ENCODE measurements at regions not wholly inside any gene's neighbourhood (a gene's known extent, or its start where the extent isn't known, plus 50 kb on each side); places are given as distances from the start of the nearest gene placed in this dataset.

DNA sequence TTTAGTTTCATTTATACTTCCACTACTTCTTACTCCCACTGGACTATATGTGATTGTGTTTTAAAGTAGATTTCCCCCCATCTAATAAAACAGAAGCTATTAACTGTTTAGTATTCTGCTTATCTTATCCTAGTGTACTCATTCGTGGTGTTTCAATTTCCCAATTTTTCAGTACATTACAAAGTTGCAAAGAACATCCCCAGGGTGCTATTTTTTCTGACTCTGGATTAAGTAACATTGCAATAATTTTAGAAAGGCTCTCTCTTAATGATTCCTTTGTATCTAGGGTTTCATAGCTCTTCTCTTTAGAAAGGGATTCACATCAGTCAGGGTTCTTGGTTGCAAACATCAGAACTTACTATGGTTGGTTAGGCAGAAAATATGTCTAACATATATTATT is 317.9 kb upstream of the DIPK2B start:
- ChIA-PET CTCF (no interaction called here), POLR2A (no interaction called here)
- no TSS peak for BruUV-seq (replicated peaks)

DNA sequence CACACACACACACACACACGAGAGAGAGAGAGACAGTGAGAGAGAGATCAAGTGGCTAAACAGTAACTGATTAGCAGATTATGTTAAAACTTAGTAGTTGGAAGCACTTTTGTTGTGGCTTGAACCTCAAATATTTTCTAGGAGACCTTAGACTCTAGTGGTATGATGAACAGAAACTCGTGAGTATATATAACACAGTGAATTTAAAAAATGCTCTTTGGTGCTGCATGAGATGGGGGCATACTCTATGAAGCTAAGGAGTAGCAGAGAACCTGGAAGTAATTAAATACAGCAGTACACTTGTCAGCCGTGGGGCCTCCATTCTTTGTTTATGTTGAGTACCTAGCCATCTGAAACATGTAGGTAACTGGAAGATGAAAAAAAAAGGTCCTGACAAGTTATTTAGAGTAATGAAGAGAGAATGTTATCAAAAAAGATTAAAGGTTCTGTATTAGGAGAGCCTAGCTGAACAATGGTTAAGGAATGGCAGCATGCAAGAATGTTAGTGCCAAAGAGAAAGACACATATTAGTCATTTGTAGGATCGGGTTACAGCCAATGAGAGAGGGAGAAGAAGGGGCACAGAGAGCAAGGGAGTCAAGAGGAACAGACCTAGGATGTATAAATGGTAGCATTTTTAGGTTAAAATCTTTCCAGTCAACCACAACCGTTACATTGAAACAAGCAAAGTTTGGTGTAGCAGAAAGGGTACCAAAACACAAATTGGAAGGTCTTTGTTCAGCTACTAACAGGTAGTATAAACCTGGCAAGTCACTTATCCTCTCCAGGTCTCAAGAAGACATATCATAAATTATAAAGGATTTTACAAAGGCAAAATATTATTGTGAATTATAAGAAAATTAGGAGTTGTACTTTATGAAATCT is 316.7 kb upstream of the DIPK2B start:
- ChIA-PET POLR2A (no interaction called here), CTCF (no interaction called here)
- no peak overlapping the region for H3K4me3 ChIP-seq (ENCODE audit: low read depth in 2 of 2, low read length in 2 of 2)
- no peak for DNase-seq (ENCODE audit: low read depth, low spot score)
- no peak overlapping the region for H3K27ac ChIP-seq (ENCODE audit: low read length)
- ATAC-seq, result no peak
- H3K4me1 ChIP-seq (ENCODE audit: control insufficient read depth, insufficient read depth, low read length), result peaks cover 7% of the 10 kb centered on the region
- H3K27me3 ChIP-seq (ENCODE audit: control insufficient read depth, insufficient read depth, low read length), result no peaks in the 10 kb centered on the region
- BruUV-seq (replicated peaks), result no TSS peak
- no peaks in the 10 kb centered on the region for H3K9me3 ChIP-seq (ENCODE audit: control insufficient read depth, insufficient read depth, low read depth, low read length)
- in situ Hi-C loops (cut with HindIII; ENCODE audit: low pct_unique_long_range_greater_than_20kb, low sequenced_read_pairs), result no loop called here
- no peaks in the 10 kb centered on the region for H3K36me3 ChIP-seq (ENCODE audit: control insufficient read depth, insufficient read depth, low read length)
- intact Hi-C loops (cut with micrococcal nuclease; ENCODE audit: unreplicated experiment), result loop anchor here (5.0 to 10.0 kb wide), 2 partner anchors 230 to 887 kb away; no protein-coding TSS in a partner anchor
- TF ChIP-seq CTCF (IDR thresholded peaks at IDR 0.05), result no peak
- no peak for TF ChIP-seq SIN3A (IDR thresholded peaks at IDR 0.05; ENCODE audit: borderline replicate concordance, insufficient read depth, low read depth, low read length)
- TF ChIP-seq, protein P1, sequence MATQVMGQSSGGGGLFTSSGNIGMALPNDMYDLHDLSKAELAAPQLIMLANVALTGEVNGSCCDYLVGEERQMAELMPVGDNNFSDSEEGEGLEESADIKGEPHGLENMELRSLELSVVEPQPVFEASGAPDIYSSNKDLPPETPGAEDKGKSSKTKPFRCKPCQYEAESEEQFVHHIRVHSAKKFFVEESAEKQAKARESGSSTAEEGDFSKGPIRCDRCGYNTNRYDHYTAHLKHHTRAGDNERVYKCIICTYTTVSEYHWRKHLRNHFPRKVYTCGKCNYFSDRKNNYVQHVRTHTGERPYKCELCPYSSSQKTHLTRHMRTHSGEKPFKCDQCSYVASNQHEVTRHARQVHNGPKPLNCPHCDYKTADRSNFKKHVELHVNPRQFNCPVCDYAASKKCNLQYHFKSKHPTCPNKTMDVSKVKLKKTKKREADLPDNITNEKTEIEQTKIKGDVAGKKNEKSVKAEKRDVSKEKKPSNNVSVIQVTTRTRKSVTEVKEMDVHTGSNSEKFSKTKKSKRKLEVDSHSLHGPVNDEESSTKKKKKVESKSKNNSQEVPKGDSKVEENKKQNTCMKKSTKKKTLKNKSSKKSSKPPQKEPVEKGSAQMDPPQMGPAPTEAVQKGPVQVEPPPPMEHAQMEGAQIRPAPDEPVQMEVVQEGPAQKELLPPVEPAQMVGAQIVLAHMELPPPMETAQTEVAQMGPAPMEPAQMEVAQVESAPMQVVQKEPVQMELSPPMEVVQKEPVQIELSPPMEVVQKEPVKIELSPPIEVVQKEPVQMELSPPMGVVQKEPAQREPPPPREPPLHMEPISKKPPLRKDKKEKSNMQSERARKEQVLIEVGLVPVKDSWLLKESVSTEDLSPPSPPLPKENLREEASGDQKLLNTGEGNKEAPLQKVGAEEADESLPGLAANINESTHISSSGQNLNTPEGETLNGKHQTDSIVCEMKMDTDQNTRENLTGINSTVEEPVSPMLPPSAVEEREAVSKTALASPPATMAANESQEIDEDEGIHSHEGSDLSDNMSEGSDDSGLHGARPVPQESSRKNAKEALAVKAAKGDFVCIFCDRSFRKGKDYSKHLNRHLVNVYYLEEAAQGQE (IDR thresholded peaks at IDR 0.05; ENCODE audit: insufficient read depth in 1 of 2, low read depth in 2 of 2, low read length in 1 of 2), result no peak
- no peak for TF ChIP-seq TCF7L2 (IDR thresholded peaks at IDR 0.05; ENCODE audit: low read depth, low read length)

More for the DNA sequence above, 317.9 kb upstream of the DIPK2B start:
- H3K4me3 ChIP-seq (ENCODE audit: low read depth in 2 of 2, low read length in 2 of 2), result no peak overlapping the region
- no peak for ATAC-seq
- H3K9me3 ChIP-seq (ENCODE audit: control insufficient read depth, insufficient read depth, low read depth, low read length), result no peaks in the 10 kb centered on the region
- H3K4me1 ChIP-seq (ENCODE audit: control insufficient read depth, insufficient read depth, low read length), result peaks cover 7% of the 10 kb centered on the region
- TF ChIP-seq CTCF (IDR thresholded peaks at IDR 0.05), result no peak
- TF ChIP-seq, protein P1 (IDR thresholded peaks at IDR 0.05; ENCODE audit: insufficient read depth in 1 of 2, low read depth in 2 of 2, low read length in 1 of 2), result no peak
- TF ChIP-seq POLR2AphosphoS5 (IDR thresholded peaks at IDR 0.05; ENCODE audit: low read depth, low read length), result no peak
- TF ChIP-seq SIN3A (IDR thresholded peaks at IDR 0.05; ENCODE audit: borderline replicate concordance, insufficient read depth, low read depth, low read length), result no peak
- TF ChIP-seq TCF7L2 (IDR thresholded peaks at IDR 0.05; ENCODE audit: low read depth, low read length), result no peak
- no peak overlapping the region for H3K27ac ChIP-seq (ENCODE audit: low read length)
- H3K36me3 ChIP-seq (ENCODE audit: control insufficient read depth, insufficient read depth, low read length), result no peaks in the 10 kb centered on the region
- in situ Hi-C loops (cut with HindIII; ENCODE audit: low pct_unique_long_range_greater_than_20kb, low sequenced_read_pairs), result no loop called here
- intact Hi-C loops (cut with micrococcal nuclease; ENCODE audit: unreplicated experiment), result loop anchor here (5.0 to 10.0 kb wide), 2 partner anchors 229 to 886 kb away; no protein-coding TSS in a partner anchor
- DNase-seq (ENCODE audit: low read depth, low spot score), result no peak
- H3K27me3 ChIP-seq (ENCODE audit: control insufficient read depth, insufficient read depth, low read length), result no peaks in the 10 kb centered on the region

Measured in Panc1 (cell line).